ENCODE measurements at regions not wholly inside any gene's neighbourhood (a gene's known extent, or its start where the extent isn't known, plus 50 kb on each side); places are given as distances from the start of the nearest gene placed in this dataset.

GRCh38 chr10:83809001-83809400, 330.3 kb upstream of the GHITM start:
- DNase-seq: no peak

- DNase-seq: no peak
Observed at GRCh38 chr10:83816942-83817341, 322.4 kb upstream of the GHITM start.

- no peak for DNase-seq
Observed at GRCh38 chr10:83817797-83818196, 321.5 kb upstream of the GHITM start.

GRCh38 chr10:83819609-83820008, 319.7 kb upstream of the GHITM start:
- no peak for DNase-seq

GRCh38 chr10:83820033-83820432, 319.3 kb upstream of the GHITM start:
- no peak for DNase-seq

- no peak for DNase-seq
Observed at GRCh38 chr10:83824099-83824498, 315.2 kb upstream of the GHITM start.

- no peak for DNase-seq
Observed at GRCh38 chr10:83834096-83834495, 305.2 kb upstream of the GHITM start.

GRCh38 chr10:83835945-83836745, 303.2 kb upstream of the GHITM start:
- no peak for DNase-seq

GRCh38 chr10:83848677-83849076, 290.6 kb upstream of the GHITM start:
- DNase-seq: no peak

GRCh38 chr10:83849150-83849549, 290.2 kb upstream of the GHITM start:
- no peak for DNase-seq

- DNase-seq: no peak
Observed at GRCh38 chr10:83852146-83852545, 287.2 kb upstream of the GHITM start.

GRCh38 chr10:83862723-83863122, 276.6 kb upstream of the GHITM start:
- no peak for DNase-seq

- no peak for DNase-seq
Observed at GRCh38 chr10:83863283-83863966, 275.9 kb upstream of the GHITM start.

- no peak for DNase-seq
Observed at GRCh38 chr10:83869898-83870297, 269.4 kb upstream of the GHITM start.

- DNase-seq: peak; percentile 5 to 8
Observed at GRCh38 chr10:83871187-83872081, 267.9 kb upstream of the GHITM start.

- no peak for DNase-seq
Observed at GRCh38 chr10:83880252-83880791, 259.0 kb upstream of the GHITM start.

GRCh38 chr10:83881661-83882060, 257.6 kb upstream of the GHITM start:
- no peak for DNase-seq

- DNase-seq: no peak
Observed at GRCh38 chr10:83886871-83887270, 252.4 kb upstream of the GHITM start.

- no peak for DNase-seq
Observed at GRCh38 chr10:83892737-83893136, 246.6 kb upstream of the GHITM start.

GRCh38 chr10:83896219-83896618, 243.1 kb upstream of the GHITM start:
- DNase-seq: no peak

GRCh38 chr10:83897626-83898025, 241.7 kb upstream of the GHITM start:
- DNase-seq: no peak

- DNase-seq: no peak
Observed at GRCh38 chr10:83908506-83908905, 230.8 kb upstream of the GHITM start.

GRCh38 chr10:83909001-83909400, 230.3 kb upstream of the GHITM start:
- no peak for DNase-seq

Measured in SW 1271 (cell line).